KMS-11 (cell line): ENCODE measurements at regions not wholly inside any gene's neighbourhood (a gene's known extent, or its start where the extent isn't known, plus 50 kb on each side); places are given as distances from the start of the nearest gene placed in this dataset.

Experiments
- H2AFZ ChIP-seq: fragments of 200-600 bp; sonication (generic); 2 replicates; pipeline ENCODE4 v1.6.1; 2016; ENCODE audit warnings: antibody characterized with exemption, mixed run types, low read depth
- H3K27ac ChIP-seq: fragments of 200-600 bp; sonication (generic); 2 replicates; pipeline ENCODE4 v1.6.1; 2016; ENCODE audit warnings: mild to moderate bottlenecking, mixed run types
- H3K27me3 ChIP-seq: fragments of 200-600 bp; sonication (generic); 2 replicates; pipeline ENCODE4 v1.6.1; 2017; ENCODE audit warnings: mild to moderate bottlenecking, low read depth, mixed run types, moderate library complexity; ENCODE audit not compliant: insufficient read depth
- H3K36me3 ChIP-seq: fragments of 200-600 bp; sonication (generic); 2 replicates; pipeline ENCODE4 v1.6.1; 2017; ENCODE audit warnings: mild to moderate bottlenecking, mixed run types; ENCODE audit not compliant: insufficient read depth
- H3K4me1 ChIP-seq: fragments of 200-600 bp; sonication (generic); 2 replicates; pipeline ENCODE4 v1.6.1; 2016; ENCODE audit warnings: mild to moderate bottlenecking, low read depth, mixed run types; ENCODE audit not compliant: poor library complexity, severe bottlenecking
- H3K4me2 ChIP-seq: fragments of 200-600 bp; sonication (generic); 2 replicates; pipeline ENCODE4 v1.7.0; 2016; ENCODE audit warnings: mild to moderate bottlenecking, mixed run types
- H3K4me3 ChIP-seq: fragments of 200-600 bp; sonication (generic); IDR thresholded peaks from 2 replicates; pipeline ENCODE4 v1.6.1; 2017; ENCODE audit warnings: low read depth, low read length, mixed read lengths; ENCODE audit not compliant: insufficient read depth
- H3K79me2 ChIP-seq: fragments of 200-600 bp; sonication (generic); 2 replicates; pipeline ENCODE4 v1.6.1; 2016; ENCODE audit warnings: low read depth, mixed run types; ENCODE audit not compliant: insufficient read depth
- H3K9ac ChIP-seq: fragments of 200-600 bp; sonication (generic); 2 replicates; pipeline ENCODE4 v1.6.1; 2016; ENCODE audit warnings: mild to moderate bottlenecking, mixed run types
- H4K20me1 ChIP-seq: fragments of 200-600 bp; sonication (generic); 2 replicates; pipeline ENCODE4 v1.6.1; 2016; ENCODE audit warnings: mild to moderate bottlenecking, mixed run types; ENCODE audit not compliant: insufficient read depth
- TF ChIP-seq, protein P1 (sequence below): fragments of 200-600 bp; sonication (generic); conservative IDR thresholded peaks from 2 replicates; pipeline ENCODE4 v1.6.1; 2017; ENCODE audit warnings: low read depth, mild to moderate bottlenecking, antibody characterized with exemption, low read length, moderate library complexity, mixed read lengths

DNA sequence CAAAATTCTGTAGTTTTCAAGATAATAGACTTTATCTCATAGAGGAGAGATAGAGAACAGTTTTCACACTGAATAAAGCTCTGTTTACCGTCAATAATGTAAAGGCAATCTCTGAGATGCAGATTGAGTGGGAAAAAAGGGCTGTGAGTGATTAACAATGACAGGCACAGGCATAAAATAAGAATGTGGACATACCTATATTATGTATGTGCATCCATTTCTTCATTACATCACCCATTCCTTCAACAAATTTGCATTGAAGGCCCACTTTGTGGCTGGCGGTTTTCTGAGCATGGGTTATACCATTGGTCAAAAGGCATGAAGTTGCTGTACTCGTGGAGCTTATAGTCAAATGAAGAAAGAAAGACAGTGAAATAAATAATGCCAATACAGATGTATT is 1431.0 kb downstream of the AACS start:
- no peaks in the 10 kb centered on the region for H3K79me2 ChIP-seq
- no peaks in the 10 kb centered on the region for H3K27me3 ChIP-seq
- H3K4me2 ChIP-seq, result no peak overlapping the region
- H4K20me1 ChIP-seq, result no peaks in the 10 kb centered on the region
- no peak overlapping the region for H3K9ac ChIP-seq
- H3K36me3 ChIP-seq, result no peaks in the 10 kb centered on the region
- TF ChIP-seq, protein P1, sequence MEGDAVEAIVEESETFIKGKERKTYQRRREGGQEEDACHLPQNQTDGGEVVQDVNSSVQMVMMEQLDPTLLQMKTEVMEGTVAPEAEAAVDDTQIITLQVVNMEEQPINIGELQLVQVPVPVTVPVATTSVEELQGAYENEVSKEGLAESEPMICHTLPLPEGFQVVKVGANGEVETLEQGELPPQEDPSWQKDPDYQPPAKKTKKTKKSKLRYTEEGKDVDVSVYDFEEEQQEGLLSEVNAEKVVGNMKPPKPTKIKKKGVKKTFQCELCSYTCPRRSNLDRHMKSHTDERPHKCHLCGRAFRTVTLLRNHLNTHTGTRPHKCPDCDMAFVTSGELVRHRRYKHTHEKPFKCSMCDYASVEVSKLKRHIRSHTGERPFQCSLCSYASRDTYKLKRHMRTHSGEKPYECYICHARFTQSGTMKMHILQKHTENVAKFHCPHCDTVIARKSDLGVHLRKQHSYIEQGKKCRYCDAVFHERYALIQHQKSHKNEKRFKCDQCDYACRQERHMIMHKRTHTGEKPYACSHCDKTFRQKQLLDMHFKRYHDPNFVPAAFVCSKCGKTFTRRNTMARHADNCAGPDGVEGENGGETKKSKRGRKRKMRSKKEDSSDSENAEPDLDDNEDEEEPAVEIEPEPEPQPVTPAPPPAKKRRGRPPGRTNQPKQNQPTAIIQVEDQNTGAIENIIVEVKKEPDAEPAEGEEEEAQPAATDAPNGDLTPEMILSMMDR, result no peak
- H3K4me1 ChIP-seq, result no peaks in the 10 kb centered on the region
- H3K27ac ChIP-seq, result no peak overlapping the region
- no peak overlapping the region for H2AFZ ChIP-seq
- no peak overlapping the region for H3K4me3 ChIP-seq

DNA sequence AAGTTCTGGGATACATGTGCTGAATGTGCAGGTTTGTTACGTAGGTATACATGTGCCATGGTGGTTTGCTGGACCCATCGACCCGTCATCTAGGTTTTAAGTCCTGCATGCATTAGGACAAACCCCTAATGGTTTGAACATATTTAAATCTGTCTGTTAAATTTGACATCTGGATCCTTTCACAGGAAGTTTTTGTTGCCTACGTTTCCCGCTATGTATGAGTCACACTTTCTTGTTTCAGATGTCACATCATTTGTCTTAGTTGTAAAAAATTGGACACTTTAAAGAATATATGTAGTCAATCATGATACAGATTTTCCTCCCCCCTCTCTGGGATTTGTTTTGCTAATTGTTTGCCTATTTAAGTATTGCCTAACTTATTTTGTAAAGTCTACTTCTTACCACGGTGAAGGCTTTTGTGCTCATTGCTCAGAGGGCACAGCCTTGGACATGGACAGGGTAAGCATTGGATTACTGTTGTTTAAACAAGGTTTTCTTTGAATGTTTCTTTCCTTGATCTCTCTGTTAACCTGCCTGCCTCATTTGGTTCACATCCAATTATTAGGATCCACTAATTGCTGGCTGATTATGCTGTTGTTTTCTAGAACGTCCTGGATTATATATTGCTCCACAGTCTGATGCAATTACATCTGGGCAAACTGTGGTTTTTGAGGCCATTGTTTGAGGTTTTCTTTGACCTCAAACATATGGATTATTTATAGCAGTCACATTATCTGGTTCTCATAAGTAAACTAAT is 1441.4 kb downstream of the AACS start:
- H3K4me1 ChIP-seq, result peaks cover 53% of the 10 kb centered on the region
- H4K20me1 ChIP-seq, result no peaks in the 10 kb centered on the region
- H2AFZ ChIP-seq, result no peak overlapping the region
- peak overlapping the region; percentile 36 for H3K4me2 ChIP-seq
- H3K36me3 ChIP-seq, result no peaks in the 10 kb centered on the region
- H3K4me3 ChIP-seq, result no peak overlapping the region
- H3K27ac ChIP-seq, result peak overlapping the region; percentile 64
- 0 out of 2 replicates have a peak overlapping the region, but pooled peaks have one; percentile 10 for H3K9ac ChIP-seq
- TF ChIP-seq, protein P1, result no peak
- no peaks in the 10 kb centered on the region for H3K79me2 ChIP-seq
- no peaks in the 10 kb centered on the region for H3K27me3 ChIP-seq

DNA sequence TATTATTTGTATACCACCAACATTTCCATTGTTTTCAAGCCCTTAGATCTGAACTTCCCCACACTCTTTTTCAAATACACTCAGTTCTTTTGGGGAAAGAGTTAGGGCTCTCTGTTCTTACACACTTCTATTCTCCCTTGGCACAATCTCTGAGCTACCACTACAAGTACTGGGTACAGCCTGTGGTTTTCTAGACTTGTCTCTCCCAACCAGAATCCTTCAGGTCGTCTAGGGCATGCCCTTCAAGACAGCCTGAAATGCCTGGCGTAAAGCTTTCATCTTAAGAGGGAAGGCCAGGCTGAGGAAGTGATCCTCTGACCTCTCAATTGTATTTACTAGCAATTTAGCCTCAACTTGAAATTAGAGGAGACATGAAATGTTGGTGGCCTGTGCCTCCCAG is 1442.0 kb downstream of the AACS start:
- Histone ChIP-seq H3K9ac (no peak overlapping the region), H2AFZ (no peak overlapping the region), H4K20me1 (no peaks in the 10 kb centered on the region), H3K4me2 (peak overlapping the region; percentile 36), H3K4me3 (no peak overlapping the region), H3K36me3 (no peaks in the 10 kb centered on the region), H3K79me2 (no peaks in the 10 kb centered on the region), H3K27me3 (no peaks in the 10 kb centered on the region), H3K27ac (peak overlapping the region; percentile 64; the same call in 1 of the 2 replicates), H3K4me1 (peaks cover 53% of the 10 kb centered on the region)
- TF ChIP-seq, protein P1, result no peak

DNA sequence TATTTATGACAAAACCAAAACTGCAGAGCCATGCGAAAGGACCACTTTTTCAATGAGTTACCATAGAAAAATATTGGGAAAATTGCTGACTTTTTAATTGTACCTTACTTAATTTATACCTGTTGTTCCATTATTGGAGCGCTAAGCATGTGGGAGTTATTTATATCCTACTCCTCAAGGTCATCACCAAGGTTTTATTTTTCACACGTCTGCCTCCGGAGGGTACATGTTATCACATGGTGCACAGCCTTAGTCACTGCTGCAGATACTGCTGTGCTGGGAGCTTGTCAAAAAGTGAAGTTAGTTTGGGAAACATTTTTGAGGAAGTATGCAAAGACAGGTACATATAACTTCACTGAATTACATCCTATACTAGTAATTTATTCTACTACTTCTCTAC is 1444.3 kb downstream of the AACS start:
- no peak overlapping the region for H3K4me2 ChIP-seq
- H3K36me3 ChIP-seq, result no peaks in the 10 kb centered on the region
- no peak overlapping the region for H3K9ac ChIP-seq
- H3K79me2 ChIP-seq, result no peaks in the 10 kb centered on the region
- H3K4me1 ChIP-seq, result peaks cover 53% of the 10 kb centered on the region
- no peak overlapping the region for H3K4me3 ChIP-seq
- no peak overlapping the region for H2AFZ ChIP-seq
- no peaks in the 10 kb centered on the region for H3K27me3 ChIP-seq
- H3K27ac ChIP-seq, result no peak overlapping the region
- no peaks in the 10 kb centered on the region for H4K20me1 ChIP-seq
- TF ChIP-seq, protein P1, result no peak
